H7 (cell line): ENCODE measurements at regions not wholly inside any gene's neighbourhood (a gene's known extent, or its start where the extent isn't known, plus 50 kb on each side); places are given as distances from the start of the nearest gene placed in this dataset.

Experiments used
- DNase-seq: peaks from one replicate; pipeline ENCODE4 v3.0.0; 2012
- H3K27me3 ChIP-seq: 2 replicates; pipeline ENCODE4 v1.6.0; 2011; ENCODE audit warnings: mild to moderate bottlenecking, low read length; ENCODE audit not compliant: control insufficient read depth, insufficient read depth
- H3K36me3 ChIP-seq: replicated peaks from 2 replicates; pipeline ENCODE4 v1.5.1; 2011; ENCODE audit warnings: low read length; ENCODE audit not compliant: control insufficient read depth, insufficient read depth
- H3K4me3 ChIP-seq: 2 replicates; pipeline ENCODE4 v1.5.1; 2011; ENCODE audit warnings: low read depth, mild to moderate bottlenecking, control low read depth, low read length, moderate library complexity; ENCODE audit not compliant: insufficient read depth

DNA sequence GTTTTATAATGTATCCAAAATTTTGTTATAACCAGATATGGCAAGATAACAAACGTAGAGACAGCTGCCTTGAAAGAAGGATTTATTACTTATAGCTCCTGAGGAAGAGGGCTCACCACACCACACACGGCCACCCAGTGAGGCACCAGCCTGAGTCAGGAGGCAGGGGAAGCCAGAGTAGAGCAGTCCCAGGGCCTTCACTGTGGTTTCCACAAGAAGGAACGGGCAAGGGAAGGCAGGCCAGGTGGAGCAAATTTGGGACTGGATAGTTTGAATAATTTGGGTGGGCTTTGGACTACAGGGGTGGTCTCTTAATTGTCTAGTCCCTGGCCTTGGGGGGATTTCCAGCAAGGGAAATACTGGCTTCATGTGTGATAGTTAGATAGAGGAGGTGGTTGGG lies 72.5 kb downstream of the RRAGC start:
- no peaks in the 10 kb centered on the region for H3K36me3 ChIP-seq
- no peaks in the 10 kb centered on the region for H3K27me3 ChIP-seq
- no peak overlapping the region for H3K4me3 ChIP-seq
- DNase-seq: no peak

DNA sequence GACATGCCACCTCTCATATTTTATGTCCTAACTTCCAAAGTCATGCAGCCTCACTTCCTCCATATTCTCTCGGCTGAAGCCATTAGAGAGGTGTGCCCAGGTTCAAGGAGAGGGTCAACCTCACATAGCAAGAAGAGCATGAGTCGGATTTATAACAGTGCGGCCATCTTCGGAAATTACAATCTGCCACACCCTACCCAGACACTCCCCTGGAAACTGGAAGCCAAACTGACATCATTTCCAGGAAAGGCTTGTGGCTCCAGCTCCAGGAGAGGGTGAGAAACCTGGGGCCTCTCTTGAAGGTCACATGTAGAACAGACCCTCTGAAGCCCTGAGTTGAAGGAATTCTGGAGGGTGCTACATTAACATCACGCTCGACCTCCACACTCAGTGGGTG lies 73.5 kb downstream of the RRAGC start:
- Histone ChIP-seq H3K36me3 (no peaks in the 10 kb centered on the region), H3K4me3 (no peak overlapping the region), H3K27me3 (no peaks in the 10 kb centered on the region)
- DNase-seq: no peak

DNA sequence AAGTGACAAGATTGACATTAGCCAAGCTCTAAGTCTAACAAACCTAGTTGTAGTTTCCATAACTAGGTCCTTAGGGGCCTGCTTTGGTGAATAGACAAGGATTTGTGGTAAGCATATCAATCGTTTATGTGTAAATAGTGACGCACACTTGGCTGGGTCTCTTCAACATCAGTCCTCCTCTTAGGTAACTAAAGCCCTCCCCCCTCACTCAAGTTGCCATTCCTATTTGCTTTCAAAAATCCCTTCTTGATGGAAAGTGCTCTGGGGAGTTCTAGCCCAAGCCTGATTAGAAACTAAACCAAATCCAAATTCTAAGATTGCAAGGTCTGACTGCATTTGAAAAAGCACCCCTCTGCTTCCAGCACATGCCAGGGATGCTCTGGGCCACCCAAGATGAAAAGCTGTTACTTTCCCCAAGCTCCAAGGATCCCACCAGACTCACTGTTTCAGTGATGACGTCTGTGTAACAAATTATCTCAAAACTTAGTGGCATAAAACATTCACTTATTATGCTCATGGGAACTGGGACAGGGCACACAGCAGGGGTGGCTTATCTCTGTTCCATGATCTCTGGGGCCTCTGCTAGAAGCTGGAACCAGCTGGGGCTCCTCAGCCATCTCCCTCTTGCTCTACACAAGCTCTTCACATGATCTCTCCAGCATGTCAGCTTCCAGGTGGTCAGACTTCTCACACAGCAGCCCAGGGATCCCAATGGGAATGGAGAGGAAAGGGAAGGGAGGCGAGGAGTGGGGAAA lies 74.1 kb downstream of the RRAGC start:
- no peak for DNase-seq
- Histone ChIP-seq H3K36me3 (no peaks in the 10 kb centered on the region), H3K27me3 (no peaks in the 10 kb centered on the region), H3K4me3 (no peak overlapping the region)

DNA sequence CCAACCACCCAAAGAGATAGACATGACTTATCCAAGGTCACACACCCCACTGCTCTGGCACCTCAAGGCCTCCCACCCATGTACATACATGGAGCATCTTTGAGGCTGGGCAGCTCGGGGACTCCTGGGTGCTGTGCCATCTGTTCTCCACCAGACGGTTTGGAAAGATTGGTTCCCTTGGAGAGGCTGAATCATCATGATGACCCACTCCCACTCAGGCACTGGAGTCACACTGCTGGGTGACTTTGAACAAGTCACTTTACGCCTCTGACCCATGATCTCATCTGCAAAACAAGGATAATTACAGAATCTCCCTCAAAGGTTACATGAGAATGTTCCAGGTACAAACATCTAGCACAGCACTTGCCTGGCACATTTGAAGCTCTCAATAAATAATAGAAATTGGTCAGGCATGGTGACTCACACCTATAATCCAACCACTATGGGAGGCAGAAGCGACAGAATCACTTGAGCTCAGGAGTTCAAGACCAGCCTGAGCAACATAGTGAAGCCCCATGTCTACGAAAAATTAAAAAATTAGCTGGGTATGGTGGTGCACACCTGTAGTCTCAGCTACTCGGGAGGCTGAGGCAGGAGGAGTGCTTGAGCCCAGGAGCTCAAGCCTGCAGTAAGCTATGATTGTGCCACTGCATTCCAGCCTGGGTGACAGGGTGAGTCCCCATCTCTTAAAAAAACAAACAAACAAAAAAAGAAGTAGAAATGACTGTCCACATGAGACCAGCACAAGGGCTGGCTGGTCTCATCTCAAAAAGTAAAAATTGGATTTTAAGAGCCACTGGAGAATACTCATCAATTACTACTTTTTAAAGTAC lies 74.9 kb downstream of the RRAGC start:
- no peaks in the 10 kb centered on the region for H3K27me3 ChIP-seq
- H3K4me3 ChIP-seq: no peak overlapping the region
- H3K36me3 ChIP-seq: no peaks in the 10 kb centered on the region
- DNase-seq: no peak

DNA sequence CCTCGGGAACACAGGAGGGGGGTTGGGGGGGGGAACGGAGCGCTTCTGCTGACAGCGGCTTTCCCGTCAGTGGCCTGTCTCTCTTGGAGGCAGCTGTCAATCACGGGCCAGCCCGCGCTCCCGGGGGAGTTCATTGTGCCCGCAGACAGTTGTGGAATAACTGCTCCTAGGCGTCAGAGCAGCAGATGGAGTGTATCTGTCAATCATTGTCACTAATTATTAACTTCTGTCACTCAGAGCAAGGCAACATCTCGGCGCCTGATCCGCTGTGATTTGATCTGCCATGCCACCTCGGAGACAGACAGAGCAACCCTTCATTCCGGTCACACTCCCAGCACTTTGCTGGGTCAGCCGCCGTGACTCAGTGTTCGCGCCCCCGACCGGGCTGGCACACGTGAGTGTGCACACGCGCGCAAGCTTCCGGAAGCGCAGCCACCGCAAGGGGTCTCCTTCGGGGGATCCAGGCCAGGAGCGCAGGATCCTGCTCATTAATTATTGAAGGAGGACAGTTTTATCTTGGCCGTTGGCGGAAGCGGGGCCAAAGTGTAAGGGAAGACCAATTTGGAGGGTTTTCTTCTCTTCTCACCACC lies 75.8 kb downstream of the RRAGC start:
- Histone ChIP-seq H3K4me3 (no peak overlapping the region), H3K27me3 (no peaks in the 10 kb centered on the region), H3K36me3 (no peaks in the 10 kb centered on the region)
- peak; percentile 71 for DNase-seq

DNA sequence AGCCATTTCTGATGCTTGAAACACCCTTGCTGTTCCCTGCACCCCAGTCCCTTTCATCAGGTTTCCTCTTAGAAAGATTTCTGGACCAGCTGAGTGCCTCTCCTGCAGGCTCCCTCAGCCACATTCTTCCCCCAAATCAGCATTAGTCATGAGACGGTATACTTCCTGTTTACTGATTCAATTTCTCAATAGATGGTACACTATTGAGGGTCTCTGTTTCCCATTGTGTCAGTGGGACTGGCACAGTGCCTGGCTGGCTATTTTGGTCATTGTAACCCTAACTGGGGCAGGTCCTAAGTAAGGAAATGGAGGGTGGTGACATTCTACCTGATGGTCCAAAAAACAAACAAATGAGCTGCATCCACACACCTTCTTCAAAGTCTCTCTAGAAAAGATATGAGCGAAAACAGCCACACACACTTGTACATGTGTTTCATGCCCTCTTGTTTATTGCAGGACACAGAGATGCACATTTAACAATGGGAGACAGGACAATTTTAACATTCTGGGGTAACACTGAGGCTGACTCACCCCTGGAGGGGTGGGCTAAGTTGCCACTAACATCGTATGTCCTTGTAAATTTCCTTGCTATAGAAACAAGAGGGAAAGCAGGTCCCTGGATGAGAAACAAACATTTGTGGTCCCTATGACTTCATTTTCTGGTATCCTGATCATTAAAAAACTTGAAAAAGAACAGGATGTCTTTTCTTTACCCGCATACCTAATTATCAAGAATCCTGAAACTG lies 77.5 kb downstream of the RRAGC start:
- no peak for DNase-seq
- Histone ChIP-seq H3K4me3 (no peak overlapping the region), H3K27me3 (no peaks in the 10 kb centered on the region), H3K36me3 (no peaks in the 10 kb centered on the region)

DNA sequence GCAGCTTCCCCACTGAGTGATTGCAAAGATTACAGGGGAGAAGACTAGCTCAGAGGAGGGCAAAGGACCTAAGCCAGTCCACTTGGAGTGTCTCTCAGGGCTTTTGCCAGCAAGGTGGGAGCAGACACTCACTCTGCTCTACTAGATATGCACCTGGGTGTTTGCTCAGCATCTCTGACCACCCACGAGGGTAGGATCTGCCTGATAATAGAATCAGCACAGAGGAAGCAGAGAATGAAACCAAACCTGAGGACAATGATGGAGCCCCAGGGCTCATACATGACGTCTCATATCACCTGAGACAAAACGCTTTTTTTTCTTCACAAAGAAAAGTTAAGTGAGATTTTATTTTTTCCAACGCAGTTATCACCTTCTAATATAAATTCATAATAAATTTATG lies 79.4 kb downstream of the RRAGC start:
- no peak overlapping the region for H3K4me3 ChIP-seq
- no peaks in the 10 kb centered on the region for H3K36me3 ChIP-seq
- DNase-seq: peak; percentile 45
- H3K27me3 ChIP-seq: no peaks in the 10 kb centered on the region

DNA sequence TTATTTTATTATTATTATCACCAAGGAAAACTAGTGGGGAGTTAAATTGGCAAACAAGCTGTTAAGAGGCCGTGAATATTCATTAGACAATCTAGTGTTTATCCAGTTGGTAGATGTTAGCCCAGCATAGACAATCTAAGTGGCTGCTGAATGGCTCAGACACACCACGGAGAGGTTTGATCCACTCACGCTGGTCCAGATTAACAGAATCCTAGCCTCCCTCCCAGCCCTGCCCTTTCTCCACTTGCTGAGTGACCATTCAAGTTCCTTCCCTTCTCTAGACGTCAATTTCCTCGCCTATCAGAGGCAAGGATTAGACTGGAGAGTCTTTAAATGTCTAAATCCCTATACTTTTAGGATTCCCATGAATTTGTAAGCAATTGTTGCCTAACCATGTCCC lies 80.1 kb downstream of the RRAGC start:
- Histone ChIP-seq H3K27me3 (no peaks in the 10 kb centered on the region), H3K4me3 (no peak overlapping the region), H3K36me3 (no peaks in the 10 kb centered on the region)
- no peak for DNase-seq

DNA sequence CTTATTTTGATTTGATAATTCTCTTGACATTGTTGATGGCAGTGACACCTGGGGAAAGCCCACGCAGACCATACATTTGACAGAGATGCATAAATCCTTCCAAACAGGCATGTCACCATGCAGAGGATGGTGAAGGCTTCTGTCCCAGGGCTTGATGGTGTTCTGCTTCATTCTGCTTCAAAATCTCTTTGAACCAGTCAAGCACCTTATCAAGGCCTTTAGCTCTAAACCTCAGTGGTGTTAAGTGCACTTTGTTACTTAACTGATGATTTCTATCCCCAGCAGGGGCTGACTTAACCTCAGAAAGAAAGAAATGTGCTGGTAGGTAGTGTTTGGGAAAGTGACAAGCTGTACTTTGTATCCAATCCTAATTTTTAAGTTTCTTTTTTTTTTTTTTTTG lies 81.1 kb downstream of the RRAGC start:
- no peak for DNase-seq
- H3K4me3 ChIP-seq: no peak overlapping the region
- H3K36me3 ChIP-seq: no peaks in the 10 kb centered on the region
- H3K27me3 ChIP-seq: no peaks in the 10 kb centered on the region

DNA sequence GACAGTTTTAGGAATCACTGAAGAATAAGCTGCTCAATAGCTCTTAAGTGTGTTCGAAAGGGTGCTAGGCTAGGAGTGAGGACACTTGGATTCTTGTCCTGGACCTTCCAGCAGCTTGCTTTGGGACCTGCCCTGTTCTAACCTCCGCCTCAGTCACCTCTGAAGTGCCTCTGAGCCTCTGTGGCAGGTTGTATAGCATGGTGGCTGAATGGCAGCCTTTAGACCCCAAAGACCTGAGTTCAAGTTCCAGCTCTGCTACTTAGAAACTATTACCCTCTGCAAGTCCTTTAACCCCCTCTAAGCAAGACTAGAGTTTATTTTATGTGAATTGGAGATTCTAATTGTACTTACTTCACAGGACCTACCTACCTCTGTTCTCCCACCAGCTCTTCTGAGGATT lies 81.5 kb downstream of the RRAGC start:
- H3K27me3 ChIP-seq: no peaks in the 10 kb centered on the region
- H3K36me3 ChIP-seq: no peaks in the 10 kb centered on the region
- DNase-seq: no peak
- H3K4me3 ChIP-seq: no peak overlapping the region

DNA sequence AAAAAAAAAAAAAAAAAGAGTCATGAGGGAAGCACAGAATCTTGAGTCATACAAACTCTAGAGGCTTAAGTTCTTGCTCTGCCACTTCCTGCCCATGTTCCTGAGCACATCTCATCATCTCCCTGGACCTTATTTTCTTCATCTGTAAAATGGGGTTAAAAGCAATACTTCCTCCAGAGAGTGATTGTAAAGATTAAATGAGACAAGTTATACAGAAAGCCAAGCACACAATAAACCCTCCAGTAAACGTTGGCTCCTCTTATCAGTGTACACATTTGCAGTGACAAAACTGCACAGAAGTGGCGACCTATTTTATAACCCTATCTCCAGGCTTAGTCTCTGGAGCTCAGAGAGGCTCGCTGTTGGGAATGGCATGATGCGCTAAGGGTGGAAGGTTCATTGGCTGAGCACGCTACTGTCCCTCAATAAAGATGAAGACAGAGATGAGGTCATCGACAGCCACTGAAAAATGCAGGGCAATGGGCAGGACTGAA lies 82.1 kb downstream of the RRAGC start:
- no peaks in the 10 kb centered on the region for H3K27me3 ChIP-seq
- no peak overlapping the region for H3K4me3 ChIP-seq
- DNase-seq: no peak
- no peaks in the 10 kb centered on the region for H3K36me3 ChIP-seq

DNA sequence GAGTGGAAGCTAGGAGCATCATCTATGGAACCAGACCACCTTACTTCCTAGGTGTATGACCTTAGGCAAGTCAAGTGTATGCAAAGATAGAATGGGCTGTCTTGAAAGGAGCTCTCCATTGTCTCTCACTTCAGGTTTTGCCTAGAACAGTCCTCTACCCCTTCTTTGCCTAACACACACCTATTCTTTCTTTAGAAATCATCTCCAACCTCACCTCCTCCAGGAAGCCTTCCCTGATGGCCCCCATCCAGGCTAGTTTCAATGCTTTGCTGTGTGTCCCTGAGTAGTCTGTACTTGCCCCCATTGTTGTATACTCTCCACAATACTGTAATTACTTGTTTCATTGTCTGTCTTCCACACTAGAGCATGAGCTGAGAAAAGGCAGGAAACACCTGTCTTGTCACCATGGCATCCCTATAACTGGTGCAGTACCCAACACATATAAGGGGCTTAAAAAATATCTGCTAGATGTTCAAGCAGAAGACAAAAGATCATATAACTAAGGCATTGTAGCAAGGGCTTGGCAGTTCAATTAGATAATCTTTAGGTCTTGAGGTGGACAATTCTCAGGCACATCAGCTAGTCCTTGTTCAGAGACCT lies 83.0 kb downstream of the RRAGC start:
- H3K36me3 ChIP-seq: no peaks in the 10 kb centered on the region
- H3K27me3 ChIP-seq: no peaks in the 10 kb centered on the region
- no peak for DNase-seq
- no peak overlapping the region for H3K4me3 ChIP-seq

DNA sequence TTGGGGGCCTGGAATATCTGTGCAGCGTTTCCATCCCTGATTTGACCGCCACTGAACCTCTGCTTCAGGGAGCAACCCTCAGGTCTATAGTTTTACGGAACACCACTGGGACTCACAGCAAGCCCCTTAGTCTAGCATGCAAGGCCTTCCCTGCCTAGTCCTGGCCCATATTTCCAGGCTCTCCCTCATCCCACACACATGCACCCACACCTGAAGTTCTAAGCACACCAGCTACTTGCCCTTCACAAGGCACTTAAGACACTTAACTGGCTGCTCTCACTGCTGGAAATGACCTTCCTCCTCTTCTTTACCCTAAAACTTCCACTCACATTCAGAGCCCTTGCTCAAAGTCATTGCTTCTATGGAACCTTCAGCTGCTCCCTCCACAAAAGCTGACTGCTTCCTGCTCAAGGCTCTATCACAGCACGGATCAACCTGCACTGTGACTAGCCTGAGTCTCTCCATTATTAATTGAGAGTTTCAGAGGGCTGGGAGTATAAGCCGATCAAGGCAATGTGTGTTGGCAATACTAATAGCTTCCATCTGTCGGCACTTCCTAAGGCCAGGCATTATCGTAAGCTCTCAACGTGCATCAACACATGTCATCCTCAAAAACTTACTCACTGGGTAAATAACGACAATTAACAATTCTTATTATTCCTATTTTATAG lies 84.3 kb downstream of the RRAGC start:
- Histone ChIP-seq H3K4me3 (no peak overlapping the region), H3K36me3 (no peaks in the 10 kb centered on the region), H3K27me3 (no peaks in the 10 kb centered on the region)
- DNase-seq: no peak

DNA sequence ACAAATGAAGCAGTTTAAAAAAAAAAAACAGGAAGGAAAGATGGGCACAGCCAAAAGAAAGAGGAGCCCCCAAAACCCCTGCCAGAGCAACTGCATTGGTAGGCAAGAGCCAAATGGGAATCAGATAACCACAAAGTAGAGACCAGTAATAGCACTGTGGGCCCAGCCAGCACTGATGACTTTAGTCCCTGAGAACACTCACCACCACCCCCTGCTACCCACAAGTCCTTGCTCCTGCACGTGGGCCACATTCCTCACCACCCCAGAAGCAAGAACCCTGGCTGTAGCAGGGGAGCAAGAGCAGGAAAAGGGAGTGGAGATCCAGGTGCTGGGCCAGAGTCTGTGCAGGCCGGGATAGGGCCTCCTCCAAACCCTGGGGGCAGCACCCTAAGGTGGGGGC lies 86.1 kb downstream of the RRAGC start:
- H3K36me3 ChIP-seq: no peaks in the 10 kb centered on the region
- no peaks in the 10 kb centered on the region for H3K27me3 ChIP-seq
- H3K4me3 ChIP-seq: no peak overlapping the region
- no peak for DNase-seq
